ENCODE measurements at regions not wholly inside any gene's neighbourhood (a gene's known extent, or its start where the extent isn't known, plus 50 kb on each side); places are given as distances from the start of the nearest gene placed in this dataset.

GRCh38 chr3:156620901-156621300, 53.5 kb upstream of the TIPARP start:
- BruUV-seq (replicated peaks) = no TSS peak
- peaks cover 5% of the 10 kb centered on the region; the same call in 1 of the 2 replicates for H3K9me3 ChIP-seq (ENCODE audit: low read length)
- POLR2A ChIA-PET = no interaction called here
- H3K4me2 ChIP-seq (ENCODE audit: low read length) = no peak overlapping the region
- TF ChIP-seq, protein P1, sequence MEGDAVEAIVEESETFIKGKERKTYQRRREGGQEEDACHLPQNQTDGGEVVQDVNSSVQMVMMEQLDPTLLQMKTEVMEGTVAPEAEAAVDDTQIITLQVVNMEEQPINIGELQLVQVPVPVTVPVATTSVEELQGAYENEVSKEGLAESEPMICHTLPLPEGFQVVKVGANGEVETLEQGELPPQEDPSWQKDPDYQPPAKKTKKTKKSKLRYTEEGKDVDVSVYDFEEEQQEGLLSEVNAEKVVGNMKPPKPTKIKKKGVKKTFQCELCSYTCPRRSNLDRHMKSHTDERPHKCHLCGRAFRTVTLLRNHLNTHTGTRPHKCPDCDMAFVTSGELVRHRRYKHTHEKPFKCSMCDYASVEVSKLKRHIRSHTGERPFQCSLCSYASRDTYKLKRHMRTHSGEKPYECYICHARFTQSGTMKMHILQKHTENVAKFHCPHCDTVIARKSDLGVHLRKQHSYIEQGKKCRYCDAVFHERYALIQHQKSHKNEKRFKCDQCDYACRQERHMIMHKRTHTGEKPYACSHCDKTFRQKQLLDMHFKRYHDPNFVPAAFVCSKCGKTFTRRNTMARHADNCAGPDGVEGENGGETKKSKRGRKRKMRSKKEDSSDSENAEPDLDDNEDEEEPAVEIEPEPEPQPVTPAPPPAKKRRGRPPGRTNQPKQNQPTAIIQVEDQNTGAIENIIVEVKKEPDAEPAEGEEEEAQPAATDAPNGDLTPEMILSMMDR (conservative IDR thresholded peaks at IDR 0.05; ENCODE audit: low read length) = no peak
- no peak for TF ChIP-seq EZH2phosphoT487 (IDR thresholded peaks at IDR 0.05; ENCODE audit: borderline replicate concordance, low read depth, low read length)
- DNase-seq (ENCODE audit: low spot score) = no peak
- CTCF ChIA-PET (ENCODE audit: unreplicated experiment) = no interaction called here
- no peak overlapping the region for H3K4me3 ChIP-seq (ENCODE audit: low read depth, low read length, poor library complexity, severe bottlenecking)
- no peak overlapping the region for H3K27ac ChIP-seq (ENCODE audit: low read depth, low read length, poor library complexity, severe bottlenecking)
- no peak overlapping the region for H2AFZ ChIP-seq (ENCODE audit: low read length)
- intact Hi-C loops (cut with micrococcal nuclease; ENCODE audit: unreplicated experiment) = no loop called here
- peaks cover 3% of the 10 kb centered on the region for H3K4me1 ChIP-seq (ENCODE audit: insufficient read depth, low read length, poor library complexity, severe bottlenecking)
- no peaks in the 10 kb centered on the region for H4K20me1 ChIP-seq (ENCODE audit: insufficient read depth, low read length)
- H3K9me2 ChIP-seq (ENCODE audit: insufficient read depth, low read length) = 0 out of 2 replicates have a peak, but pooled peaks cover 5% of the 10 kb centered on the region
- no peaks in the 10 kb centered on the region for H3K36me3 ChIP-seq (ENCODE audit: insufficient read depth, low read length)
- no peaks in the 10 kb centered on the region for H3K79me2 ChIP-seq (ENCODE audit: insufficient read depth, low read depth, low read length)

- DNase-seq (ENCODE audit: low spot score) = no peak
- Histone ChIP-seq H3K4me1 (ENCODE audit: insufficient read depth, low read length, poor library complexity, severe bottlenecking) (peaks cover 3% of the 10 kb centered on the region), H3K4me3 (ENCODE audit: low read depth, low read length, poor library complexity, severe bottlenecking) (no peak overlapping the region), H3K27ac (ENCODE audit: low read depth, low read length, poor library complexity, severe bottlenecking) (no peak overlapping the region), H3K9me3 (ENCODE audit: low read length) (peaks cover 5% of the 10 kb centered on the region; the same call in 1 of the 2 replicates), H2AFZ (ENCODE audit: low read length) (no peak overlapping the region), H3K36me3 (ENCODE audit: insufficient read depth, low read length) (no peaks in the 10 kb centered on the region), H4K20me1 (ENCODE audit: insufficient read depth, low read length) (no peaks in the 10 kb centered on the region), H3K9me2 (ENCODE audit: insufficient read depth, low read length) (0 out of 2 replicates have a peak, but pooled peaks cover 5% of the 10 kb centered on the region), H3K79me2 (ENCODE audit: insufficient read depth, low read depth, low read length) (no peaks in the 10 kb centered on the region), H3K4me2 (ENCODE audit: low read length) (no peak overlapping the region)
- no TSS peak for BruUV-seq (replicated peaks)
- ChIA-PET CTCF (ENCODE audit: unreplicated experiment) (no interaction called here), POLR2A (no interaction called here)
- intact Hi-C loops (cut with micrococcal nuclease; ENCODE audit: unreplicated experiment) = no loop called here
- no peak for TF ChIP-seq EZH2phosphoT487 (IDR thresholded peaks at IDR 0.05; ENCODE audit: borderline replicate concordance, low read depth, low read length)
- TF ChIP-seq, protein P1 (conservative IDR thresholded peaks at IDR 0.05; ENCODE audit: low read length) = no peak
These were observed 54.1 kb upstream of the TIPARP start for GRCh38 chr3:156620260-156620659.

DNA sequence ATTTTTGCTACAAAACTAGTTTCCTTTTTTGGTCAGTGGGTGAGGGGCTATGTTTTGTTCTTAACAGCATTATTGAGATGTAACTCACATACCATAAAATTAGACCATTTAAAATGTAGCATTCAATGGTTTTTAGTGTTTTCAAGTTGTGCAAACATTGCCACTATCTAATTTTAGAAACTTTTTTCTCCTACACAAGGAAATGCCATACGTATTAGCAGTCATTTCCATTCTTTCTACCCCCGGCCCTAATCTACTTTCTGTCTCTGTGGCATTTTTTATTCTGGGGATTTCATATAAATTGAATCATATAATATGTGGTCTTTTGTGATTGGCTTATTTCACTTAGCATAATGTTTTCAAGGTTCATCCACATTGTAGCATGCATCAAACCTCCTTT, 55.0 kb upstream of the TIPARP start:
- Histone ChIP-seq H4K20me1 (ENCODE audit: insufficient read depth, low read length) (no peaks in the 10 kb centered on the region), H3K36me3 (ENCODE audit: insufficient read depth, low read length) (no peaks in the 10 kb centered on the region), H3K27ac (ENCODE audit: low read depth, low read length, poor library complexity, severe bottlenecking) (no peak overlapping the region), H3K4me1 (ENCODE audit: insufficient read depth, low read length, poor library complexity, severe bottlenecking) (peaks cover 3% of the 10 kb centered on the region), H3K4me2 (ENCODE audit: low read length) (no peak overlapping the region), H3K9me2 (ENCODE audit: insufficient read depth, low read length) (0 out of 2 replicates have a peak, but pooled peaks cover 5% of the 10 kb centered on the region), H2AFZ (ENCODE audit: low read length) (no peak overlapping the region), H3K9me3 (ENCODE audit: low read length) (peaks cover 5% of the 10 kb centered on the region; the same call in 1 of the 2 replicates), H3K4me3 (ENCODE audit: low read depth, low read length, poor library complexity, severe bottlenecking) (no peak overlapping the region), H3K79me2 (ENCODE audit: insufficient read depth, low read depth, low read length) (no peaks in the 10 kb centered on the region)
- intact Hi-C loops (cut with micrococcal nuclease; ENCODE audit: unreplicated experiment) = no loop called here
- POLR2A ChIA-PET = no interaction called here
- TF ChIP-seq EZH2phosphoT487 (IDR thresholded peaks at IDR 0.05; ENCODE audit: borderline replicate concordance, low read depth, low read length) = no peak
- TF ChIP-seq, protein P1 (conservative IDR thresholded peaks at IDR 0.05; ENCODE audit: low read length) = no peak
- CTCF ChIA-PET (ENCODE audit: unreplicated experiment) = no interaction called here
- BruUV-seq (replicated peaks) = no TSS peak
- DNase-seq (ENCODE audit: low spot score) = no peak
